Upper lobe of left lung (tissue), 4 donors: ENCODE measurements at regions not wholly inside any gene's neighbourhood (a gene's known extent, or its start where the extent isn't known, plus 50 kb on each side); places are given as distances from the start of the nearest gene placed in this dataset.

Experiments
- EP300 ChIP-seq, 4 donors: sonication (generic); formaldehyde crosslinking; IDR thresholded peaks; one replicate each; pipeline ENCODE4 v1.5.1; 2017; ENCODE audit warnings: antibody characterized with exemption in 4 of 4, control low read depth in 2 of 4
- POLR2A ChIP-seq, 4 donors: fragments of 450-650 bp; IDR thresholded peaks; one replicate each; pipeline ENCODE4 v1.5.1; 2016 to 2017; ENCODE audit warnings: antibody characterized with exemption in 4 of 4, mild to moderate bottlenecking in 2 of 4
- POLR2AphosphoS5 ChIP-seq, 2 donors: sonication (generic); formaldehyde crosslinking; IDR thresholded peaks; one replicate each; pipeline ENCODE4 v1.5.1; 2017; ENCODE audit warnings: antibody characterized with exemption in 2 of 2
- TF ChIP-seq, protein P1 (sequence below), 6 experiments: fragments of 450-650 bp in 4 of 6; fragments of 200-600 bp in 2 of 6; sonication (generic) in 2 of 6; IDR thresholded peaks; one replicate each; pipeline ENCODE4 v1.5.1; 2016 to 2019; ENCODE audit warnings: antibody characterized with exemption in 6 of 6

DNA sequence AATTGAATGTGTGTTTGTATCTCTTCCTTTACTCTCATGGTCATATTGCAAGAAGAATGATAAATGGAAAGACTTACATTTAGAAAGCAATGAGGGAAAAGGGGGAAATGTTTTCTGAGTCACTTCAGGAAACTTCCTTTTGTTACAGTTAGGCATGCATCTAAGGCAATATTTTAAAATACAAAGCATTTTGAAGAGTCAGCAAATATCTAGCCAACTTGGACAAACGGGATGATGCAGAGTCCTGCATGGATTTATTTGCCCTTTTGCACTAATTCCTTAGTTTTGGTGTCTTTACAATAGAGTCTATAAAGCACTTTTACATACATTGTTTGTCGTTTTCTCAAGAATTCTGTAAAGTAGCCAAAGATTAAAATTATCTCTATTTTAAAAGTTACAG, 286.2 kb upstream of the UBE2E2 start:
- TF ChIP-seq POLR2AphosphoS5 (IDR thresholded peaks at IDR 0.05) (no peak), EP300 (IDR thresholded peaks at IDR 0.05) (no peak), POLR2A (IDR thresholded peaks at IDR 0.05) (no peak)
- TF ChIP-seq, protein P1, sequence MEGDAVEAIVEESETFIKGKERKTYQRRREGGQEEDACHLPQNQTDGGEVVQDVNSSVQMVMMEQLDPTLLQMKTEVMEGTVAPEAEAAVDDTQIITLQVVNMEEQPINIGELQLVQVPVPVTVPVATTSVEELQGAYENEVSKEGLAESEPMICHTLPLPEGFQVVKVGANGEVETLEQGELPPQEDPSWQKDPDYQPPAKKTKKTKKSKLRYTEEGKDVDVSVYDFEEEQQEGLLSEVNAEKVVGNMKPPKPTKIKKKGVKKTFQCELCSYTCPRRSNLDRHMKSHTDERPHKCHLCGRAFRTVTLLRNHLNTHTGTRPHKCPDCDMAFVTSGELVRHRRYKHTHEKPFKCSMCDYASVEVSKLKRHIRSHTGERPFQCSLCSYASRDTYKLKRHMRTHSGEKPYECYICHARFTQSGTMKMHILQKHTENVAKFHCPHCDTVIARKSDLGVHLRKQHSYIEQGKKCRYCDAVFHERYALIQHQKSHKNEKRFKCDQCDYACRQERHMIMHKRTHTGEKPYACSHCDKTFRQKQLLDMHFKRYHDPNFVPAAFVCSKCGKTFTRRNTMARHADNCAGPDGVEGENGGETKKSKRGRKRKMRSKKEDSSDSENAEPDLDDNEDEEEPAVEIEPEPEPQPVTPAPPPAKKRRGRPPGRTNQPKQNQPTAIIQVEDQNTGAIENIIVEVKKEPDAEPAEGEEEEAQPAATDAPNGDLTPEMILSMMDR (IDR thresholded peaks at IDR 0.05) = no peak
